Breast epithelium (tissue), 3 donors: ENCODE measurements at regions not wholly inside any gene's neighbourhood (a gene's known extent, or its start where the extent isn't known, plus 50 kb on each side); places are given as distances from the start of the nearest gene placed in this dataset.

Experiments used
- POLR2A ChIP-seq: fragments of 450-650 bp; IDR thresholded peaks from one replicate; pipeline ENCODE4 v1.6.1; 2016; ENCODE audit warnings: antibody characterized with exemption, mild to moderate bottlenecking, moderate library complexity
- POLR2AphosphoS5 ChIP-seq, 3 donors: sonication (generic); formaldehyde crosslinking; IDR thresholded peaks; one replicate each; pipeline ENCODE4 v1.6.1; 2017; ENCODE audit warnings: antibody characterized with exemption in 3 of 3

- TF ChIP-seq POLR2AphosphoS5 (IDR thresholded peaks at IDR 0.05): no peak
- TF ChIP-seq POLR2A: no peak
Measured at GRCh38 chr5:158285698-158286097, 426.8 kb upstream of the CLINT1 start.
